ENCODE measurements at regions not wholly inside any gene's neighbourhood (a gene's known extent, or its start where the extent isn't known, plus 50 kb on each side); places are given as distances from the start of the nearest gene placed in this dataset. TPM values are rescaled to one million over a fixed set of nuclear protein-coding genes. Genes with fewer than 3 reads are reported as not detected.
"Not testable (repeated sequence)": the region's sequence is repeated elsewhere in the genome, so short reads cannot be mapped to it uniquely, and the experiment has no call there.

DNA sequence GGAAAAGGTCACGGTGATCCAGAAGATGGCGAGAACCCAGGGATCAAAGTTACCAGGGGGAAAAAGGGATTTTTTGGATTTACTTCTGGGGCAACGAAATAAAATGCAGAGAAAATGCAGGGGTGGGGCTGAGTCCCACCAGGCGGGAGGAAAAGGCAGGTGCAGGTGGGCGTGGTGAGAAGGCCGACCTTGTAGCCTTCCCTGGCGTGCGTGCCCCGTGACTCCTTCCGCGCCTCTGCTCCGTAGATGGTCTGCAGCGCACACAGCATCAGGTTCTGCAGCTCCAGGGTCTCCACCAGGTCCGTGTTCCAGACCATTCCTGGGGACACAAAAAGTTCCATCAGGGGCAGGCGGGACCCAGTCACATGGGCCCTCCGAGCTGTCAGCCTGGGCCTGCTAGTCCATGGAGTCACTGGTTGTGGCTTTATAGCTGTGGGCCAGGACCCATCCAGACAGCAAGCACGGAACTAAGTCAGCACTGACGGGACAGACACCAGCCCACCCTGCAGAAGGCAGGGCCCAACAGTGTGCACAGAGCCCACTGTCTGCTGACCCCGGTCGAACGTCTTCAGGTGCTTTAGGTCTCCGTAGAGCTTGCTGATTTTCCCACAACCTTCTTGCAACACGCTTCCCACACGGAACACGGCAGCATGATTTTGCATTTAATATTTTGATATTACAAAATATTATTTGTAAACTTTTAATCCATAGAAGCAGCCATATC is 52.4 kb upstream of the LPCAT1 start:
- H3K36me3 Mint-ChIP-seq (ENCODE audit: low read depth), result peaks cover 28% of the 10 kb centered on the region
- CTCF ChIA-PET; ATAC-seq; H3K27me3 Mint-ChIP-seq (ENCODE audit: low read depth); H3K9me3 Mint-ChIP-seq (ENCODE audit: insufficient read depth); DNase-seq; H3K27ac Mint-ChIP-seq; POLR2A ChIA-PET; H3K4me3 Mint-ChIP-seq; H3K4me1 Mint-ChIP-seq (ENCODE audit: low read depth): not testable (repeated sequence)

GRCh38 chr5:1575491-1575890 is 51.7 kb upstream of the LPCAT1 start:
- H3K9me3 Mint-ChIP-seq (ENCODE audit: insufficient read depth); ATAC-seq; CTCF ChIA-PET; H3K27ac Mint-ChIP-seq; POLR2A ChIA-PET; DNase-seq; H3K27me3 Mint-ChIP-seq (ENCODE audit: low read depth); H3K4me3 Mint-ChIP-seq; H3K4me1 Mint-ChIP-seq (ENCODE audit: low read depth): not testable (repeated sequence)
- H3K36me3 Mint-ChIP-seq (ENCODE audit: low read depth), result peaks cover 35% of the 10 kb centered on the region

GRCh38 chr5:1574023-1574318 is 50.2 kb upstream of the LPCAT1 start:
- H3K4me1 Mint-ChIP-seq (ENCODE audit: low read depth); H3K4me3 Mint-ChIP-seq; H3K27me3 Mint-ChIP-seq (ENCODE audit: low read depth); CTCF ChIA-PET; DNase-seq; POLR2A ChIA-PET; H3K9me3 Mint-ChIP-seq (ENCODE audit: insufficient read depth); ATAC-seq; H3K27ac Mint-ChIP-seq: not testable (repeated sequence)
- H3K36me3 Mint-ChIP-seq (ENCODE audit: low read depth), result peaks cover 32% of the 10 kb centered on the region

GRCh38 chr5:1573217-1574022 is 49.7 kb upstream of the LPCAT1 start:
- H3K4me1 Mint-ChIP-seq (ENCODE audit: low read depth); CTCF ChIA-PET; DNase-seq; H3K4me3 Mint-ChIP-seq; H3K9me3 Mint-ChIP-seq (ENCODE audit: insufficient read depth); ATAC-seq; H3K27me3 Mint-ChIP-seq (ENCODE audit: low read depth); H3K27ac Mint-ChIP-seq; POLR2A ChIA-PET: not testable (repeated sequence)
- peaks cover 27% of the 10 kb centered on the region for H3K36me3 Mint-ChIP-seq (ENCODE audit: low read depth)

Small RNA genes lying in the stretch of these regions (microRNA-seq; reads per million reads assigned to microRNA genes)
- gene MIR4277, result not detected
